Limb (tissue), 2 donors: ENCODE measurements at regions not wholly inside any gene's neighbourhood (a gene's known extent, or its start where the extent isn't known, plus 50 kb on each side); places are given as distances from the start of the nearest gene placed in this dataset.

ENCODE experiments used
- DNase-seq, 2 donors: peaks; one replicate each; pipeline ENCODE4 v3.0.0-alpha.2; 2016; ENCODE audit errors: extremely low spot score in 2 of 2

GRCh38 chr2:104597942-104598341 is 256.0 kb upstream of the POU3F3 start:
- no peak for DNase-seq

- no peak for DNase-seq
Observed at GRCh38 chr2:104598636-104599035, 255.3 kb upstream of the POU3F3 start.

GRCh38 chr2:104599787-104600510 is 254.0 kb upstream of the POU3F3 start:
- no peak for DNase-seq

GRCh38 chr2:104606056-104606455 is 247.9 kb upstream of the POU3F3 start:
- DNase-seq: no peak

DNA sequence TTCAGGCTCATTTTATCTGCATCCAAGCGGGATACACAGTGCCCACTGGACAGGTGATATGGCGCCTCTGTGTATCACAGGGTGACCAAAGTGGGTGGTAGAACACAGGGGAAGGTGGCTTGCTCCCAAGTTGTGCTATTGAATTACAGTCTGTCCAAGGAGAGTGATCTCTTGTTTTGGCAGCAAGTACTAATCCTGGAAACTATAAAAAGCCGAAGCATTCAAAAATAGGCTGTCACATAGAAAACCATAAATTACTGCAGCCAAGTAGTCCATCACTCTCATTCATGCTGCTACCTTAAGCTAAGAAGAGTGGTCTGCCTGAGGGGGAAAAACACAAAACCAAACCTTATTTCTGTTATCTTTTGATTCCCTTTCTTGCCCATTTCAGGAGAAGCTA is 237.1 kb upstream of the POU3F3 start:
- DNase-seq: no peak

DNA sequence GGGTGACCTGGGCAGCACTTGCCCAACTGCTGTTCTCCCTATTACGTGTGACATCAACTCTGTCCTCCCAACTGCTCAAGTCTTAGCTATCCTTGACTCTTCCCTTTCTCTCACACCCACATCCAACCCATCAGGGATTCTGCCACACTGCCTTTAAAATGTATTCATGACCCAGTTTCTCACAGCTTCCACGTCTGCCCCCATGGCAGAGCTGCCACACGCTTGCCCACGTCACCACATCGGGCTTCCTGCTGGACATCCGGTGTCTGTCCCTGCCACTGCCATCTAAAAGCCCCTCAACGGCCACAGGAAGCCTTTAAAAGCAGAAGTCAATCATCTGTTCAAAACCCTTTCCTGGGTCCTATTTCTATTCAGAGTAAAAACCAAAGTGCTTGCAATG is 233.1 kb upstream of the POU3F3 start:
- no peak for DNase-seq

DNA sequence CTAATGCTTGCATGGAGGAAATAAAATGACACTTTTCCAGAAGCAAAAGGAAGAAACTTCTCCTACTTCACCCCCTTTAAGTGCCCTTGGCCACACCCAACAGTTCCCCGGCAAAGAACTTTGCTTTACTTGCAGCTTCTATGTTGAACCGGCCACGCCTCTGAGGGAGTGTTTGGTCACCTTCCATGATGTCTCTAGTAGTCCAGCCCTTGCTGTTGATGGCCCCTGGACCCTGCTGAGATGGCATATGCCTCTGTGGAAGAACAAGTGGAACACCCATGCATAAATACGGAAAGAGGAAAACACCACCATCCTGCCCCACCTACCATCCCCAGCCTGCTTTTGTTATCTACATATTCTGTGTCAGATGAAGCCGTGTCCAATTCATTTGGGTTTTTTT is 218.3 kb upstream of the POU3F3 start:
- DNase-seq: no peak

DNA sequence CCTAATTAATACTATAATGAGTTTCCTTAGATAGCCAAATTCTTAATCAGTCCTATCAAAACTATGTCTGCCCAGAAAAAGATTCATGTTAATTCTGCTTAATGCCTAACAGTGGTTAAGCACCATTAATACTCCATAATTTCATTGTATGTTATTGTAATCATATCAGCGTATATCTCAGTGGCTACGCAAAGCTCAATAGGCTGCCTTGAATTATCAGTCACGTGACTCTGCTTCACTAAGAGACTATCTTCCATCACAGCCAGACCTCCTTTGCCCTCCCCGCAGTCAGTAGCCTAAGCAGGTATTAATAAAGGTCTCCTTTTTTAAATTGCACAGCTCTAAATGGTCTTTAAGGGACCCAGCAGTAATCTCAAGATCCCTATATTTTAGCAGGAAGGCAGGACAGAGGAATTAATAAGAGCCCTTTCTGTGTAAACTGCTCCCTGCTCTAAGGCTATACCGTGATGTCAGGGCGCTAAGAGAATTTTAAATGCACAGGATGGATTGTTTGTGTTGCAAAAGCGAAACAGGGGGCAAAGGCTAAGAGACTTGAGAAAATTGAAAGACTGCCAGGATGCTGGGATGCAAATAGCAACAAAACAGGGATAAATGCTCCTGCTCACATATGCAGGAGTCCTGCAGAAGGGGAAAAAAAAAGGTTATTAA is 215.6 kb upstream of the POU3F3 start:
- DNase-seq: no peak

- DNase-seq: no peak
Observed at GRCh38 chr2:104638859-104639202, 215.1 kb upstream of the POU3F3 start.

- no peak for DNase-seq
Observed at GRCh38 chr2:104641786-104642185, 212.1 kb upstream of the POU3F3 start.

- DNase-seq: no peak
Observed at GRCh38 chr2:104648376-104648775, 205.5 kb upstream of the POU3F3 start.

DNA sequence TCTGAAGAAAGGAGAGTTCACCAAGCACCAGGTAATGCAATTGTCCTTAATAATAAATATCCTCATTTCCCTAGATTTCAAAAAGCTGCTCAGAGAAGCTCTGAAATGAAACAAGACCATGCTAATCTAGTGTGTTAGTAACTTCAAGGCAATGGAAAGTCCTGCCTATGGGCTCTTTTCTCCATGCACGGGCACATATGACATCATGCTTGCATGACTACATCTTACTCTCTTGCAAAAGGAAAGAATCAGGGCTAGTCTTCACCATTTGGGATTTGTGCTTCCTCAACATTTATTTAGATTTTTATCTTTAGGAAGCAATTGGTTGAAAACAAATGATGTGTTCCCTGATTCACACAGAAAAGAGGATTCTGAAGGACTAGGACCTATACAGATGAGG is 204.0 kb upstream of the POU3F3 start:
- no peak for DNase-seq

- no peak for DNase-seq
Observed at GRCh38 chr2:104650405-104650996, 203.4 kb upstream of the POU3F3 start.

DNA sequence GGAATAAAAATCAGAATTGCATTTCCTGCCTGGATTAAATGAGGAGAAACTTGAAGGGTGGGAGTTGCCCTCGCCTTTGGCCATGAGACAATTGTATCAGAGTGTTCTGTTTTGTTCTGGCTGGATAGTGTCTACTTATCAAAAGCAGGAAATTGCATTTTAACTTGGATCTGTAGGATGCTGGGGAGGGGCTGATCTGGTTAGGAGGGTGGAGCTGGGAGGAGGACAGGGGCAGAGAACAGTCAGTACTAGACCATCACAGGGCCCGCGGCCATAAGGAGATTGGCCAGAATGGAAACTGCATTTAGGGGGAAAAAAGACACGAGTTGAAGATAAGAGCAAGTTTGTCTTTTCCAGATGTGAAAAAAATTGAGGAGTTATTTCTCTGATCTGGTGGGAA is 199.1 kb upstream of the POU3F3 start:
- DNase-seq: no peak

DNA sequence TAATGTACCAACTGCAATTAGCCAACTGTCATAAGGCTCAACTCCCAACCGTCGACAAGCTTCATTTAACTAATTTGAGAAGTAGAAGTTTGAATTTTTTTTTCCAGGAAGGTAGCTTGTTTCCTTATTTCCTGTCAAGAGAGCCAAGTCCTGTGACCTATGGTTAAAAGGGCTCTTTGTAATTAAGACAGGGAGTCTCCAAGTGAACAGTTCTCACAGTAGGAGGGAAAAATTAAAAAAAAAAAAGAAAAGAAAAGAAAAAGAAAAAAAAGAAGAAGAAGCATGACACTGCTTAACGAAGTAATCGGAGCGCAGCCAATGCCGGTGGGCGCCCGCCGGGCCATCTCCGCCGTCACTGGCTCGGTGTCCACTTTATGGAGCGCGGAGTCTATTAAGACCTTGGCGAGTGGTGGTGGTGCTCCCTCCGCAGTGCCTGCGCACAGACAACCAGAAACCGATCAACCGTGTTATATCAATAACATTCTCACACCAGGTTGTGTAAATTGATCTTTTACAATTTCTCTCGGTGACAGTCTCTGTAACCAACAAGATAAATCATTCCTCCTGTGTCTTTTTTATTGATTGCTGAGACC is 197.2 kb upstream of the POU3F3 start:
- no peak for DNase-seq

- peak in 1 of 2 donors; percentile 54 for DNase-seq
Observed at GRCh38 chr2:104658144-104658835, 195.6 kb upstream of the POU3F3 start.

DNA sequence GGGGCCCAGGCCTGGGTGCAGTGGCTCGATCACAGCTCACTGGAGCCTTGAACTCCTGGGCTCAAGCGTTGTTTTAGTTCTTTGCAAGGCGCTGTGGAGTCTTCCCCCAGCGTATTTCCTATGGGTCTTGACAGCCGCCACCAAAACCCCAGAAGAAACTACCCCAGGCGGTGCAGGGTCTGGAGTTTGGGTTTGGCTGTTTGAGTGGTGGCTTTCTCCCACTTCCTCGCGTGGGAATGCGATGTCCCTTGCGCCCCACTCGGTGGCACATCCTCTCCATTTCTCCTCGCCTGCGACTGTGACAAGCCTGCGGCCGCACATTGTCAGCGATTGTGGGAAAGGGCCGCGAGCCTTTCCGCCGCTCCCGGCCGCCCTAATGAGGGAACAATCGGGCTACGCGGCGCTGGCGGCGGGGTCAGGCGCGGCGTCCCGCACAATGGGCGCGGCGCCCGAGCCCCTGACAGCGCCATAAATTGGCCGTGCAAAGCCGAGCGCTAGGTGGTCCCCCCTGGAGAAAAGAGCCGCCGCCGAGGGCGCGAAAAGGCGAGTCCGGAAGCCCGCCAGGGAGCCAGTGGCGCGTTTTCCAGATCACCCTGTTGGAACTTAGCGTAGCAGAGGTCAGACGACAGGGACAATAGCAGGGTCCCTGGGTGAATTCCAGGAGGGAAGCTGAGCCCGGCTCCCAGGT is 194.9 kb upstream of the POU3F3 start:
- peak in 1 of 2 donors; percentile 50 for DNase-seq

DNA sequence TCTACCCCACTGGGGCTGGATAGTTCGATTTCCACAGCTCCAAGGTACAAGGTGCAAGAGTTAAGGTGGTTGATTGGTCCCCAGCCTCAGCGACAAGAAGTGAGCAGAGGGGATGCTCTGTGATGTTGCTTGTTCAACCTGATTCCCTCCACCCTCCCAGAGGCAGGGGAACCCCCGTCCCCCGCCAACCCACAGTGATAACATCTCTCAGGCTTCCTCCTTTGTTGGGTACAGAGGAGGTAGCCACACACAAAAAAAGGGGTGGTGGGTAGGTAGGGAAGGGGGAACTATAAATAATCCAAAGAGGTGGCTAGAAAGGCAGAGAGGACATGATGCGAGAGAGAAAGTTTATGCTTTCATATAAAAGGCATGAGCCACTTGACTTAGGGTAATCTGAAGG is 192.9 kb upstream of the POU3F3 start:
- no peak for DNase-seq

DNA sequence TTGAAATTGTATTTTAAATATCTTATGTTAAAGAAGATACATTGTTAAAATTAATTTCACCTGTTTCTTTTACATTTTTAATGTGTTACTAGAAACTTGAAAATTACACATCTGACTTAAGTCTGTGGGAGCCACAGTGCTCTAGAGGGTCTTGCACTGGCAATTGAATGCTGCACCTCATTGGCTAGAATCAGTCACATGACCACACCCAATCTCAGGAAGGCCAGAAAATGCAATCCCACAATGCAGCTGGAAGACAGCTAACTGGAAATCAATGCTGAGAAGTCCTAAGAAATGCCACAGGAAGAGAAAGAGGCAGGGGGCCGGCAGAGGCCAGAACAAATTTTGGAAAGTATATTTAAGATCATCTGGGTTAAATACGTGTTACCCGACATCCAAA is 189.2 kb upstream of the POU3F3 start:
- DNase-seq: no peak

DNA sequence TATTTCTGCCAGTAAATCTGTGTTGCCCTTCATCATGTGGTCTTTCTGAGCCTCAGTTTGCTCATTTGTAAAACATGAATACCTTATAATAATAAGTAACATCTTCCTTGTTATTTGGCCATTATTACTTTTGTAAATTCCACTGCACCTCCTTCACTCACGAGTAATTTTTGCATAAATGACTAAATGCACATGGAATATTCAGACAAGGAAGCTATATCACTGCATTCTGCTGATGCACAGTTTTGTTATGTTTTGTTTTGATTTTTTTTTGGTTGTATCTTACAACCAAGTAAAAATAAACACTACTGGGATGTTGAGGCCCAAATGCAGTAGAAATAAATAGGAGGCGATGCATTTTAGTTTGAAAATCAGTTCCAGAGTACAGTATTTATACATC is 185.3 kb upstream of the POU3F3 start:
- no peak for DNase-seq

DNA sequence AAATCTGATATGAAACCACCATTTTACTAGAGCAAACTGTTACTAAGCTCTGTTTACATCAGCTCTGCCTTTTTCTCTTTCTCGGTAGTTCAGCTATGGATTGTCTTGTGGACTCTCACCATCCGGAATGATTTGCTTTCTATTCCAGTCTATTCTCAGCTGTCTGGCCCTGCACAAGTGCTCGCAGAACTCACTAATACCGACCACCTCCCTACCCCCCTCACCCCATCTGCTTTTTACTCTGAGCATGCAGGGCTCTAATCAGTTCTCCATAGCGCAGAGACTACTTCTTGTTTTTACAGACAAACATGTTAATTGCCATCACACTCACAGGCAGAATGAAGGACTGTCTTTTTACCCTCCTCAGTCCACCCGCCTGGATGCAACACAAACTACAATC is 180.7 kb upstream of the POU3F3 start:
- no peak for DNase-seq
